Astrocyte of the cerebellum (primary cell): ENCODE measurements at regions not wholly inside any gene's neighbourhood (a gene's known extent, or its start where the extent isn't known, plus 50 kb on each side); places are given as distances from the start of the nearest gene placed in this dataset.

Experiments used
- DNase-seq: peaks from one replicate; pipeline ENCODE4 v3.0.0-alpha.2; 2011; ENCODE audit warnings: low read depth
- H3K4me3 ChIP-seq: 2 replicates; pipeline ENCODE4 v1.5.1; 2011; ENCODE audit warnings: mild to moderate bottlenecking, low read depth, low read length, moderate library complexity
- in situ Hi-C: cut with HindIII; loops from 2 replicates; pipeline ENCODE4 v1.10.0; 2017; ENCODE audit warnings: low sequenced_read_pairs
- TF ChIP-seq, protein P1 (sequence below): IDR thresholded peaks from 2 replicates; pipeline ENCODE4 v1.5.1; 2012; ENCODE audit warnings: low read length, low read depth, moderate library complexity, mild to moderate bottlenecking; ENCODE audit errors: missing control alignments

DNA sequence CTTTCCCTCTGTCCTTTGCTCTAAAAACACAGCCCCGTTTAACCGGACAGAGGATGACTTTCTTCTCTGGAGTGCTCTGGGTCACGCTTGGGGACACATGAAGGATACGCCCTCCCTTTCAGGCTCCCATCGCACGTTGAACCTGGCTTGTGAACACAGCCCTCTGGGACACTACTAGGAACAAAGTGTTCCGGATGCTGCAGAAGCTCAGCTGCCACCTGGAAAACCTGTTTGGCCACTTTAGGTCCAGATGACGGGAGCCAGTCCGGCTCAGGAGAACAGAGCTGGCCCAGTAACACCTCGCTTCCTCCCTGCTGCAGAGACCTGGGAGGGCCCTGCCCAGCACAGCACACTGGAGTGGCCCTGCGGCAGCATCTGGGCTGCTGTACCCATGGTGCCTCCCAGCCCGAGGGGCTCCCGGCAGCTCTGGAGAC is 60.1 kb downstream of the GADD45G start:
- DNase-seq: no peak
- H3K4me3 ChIP-seq: no peak overlapping the region
- TF ChIP-seq, protein P1, sequence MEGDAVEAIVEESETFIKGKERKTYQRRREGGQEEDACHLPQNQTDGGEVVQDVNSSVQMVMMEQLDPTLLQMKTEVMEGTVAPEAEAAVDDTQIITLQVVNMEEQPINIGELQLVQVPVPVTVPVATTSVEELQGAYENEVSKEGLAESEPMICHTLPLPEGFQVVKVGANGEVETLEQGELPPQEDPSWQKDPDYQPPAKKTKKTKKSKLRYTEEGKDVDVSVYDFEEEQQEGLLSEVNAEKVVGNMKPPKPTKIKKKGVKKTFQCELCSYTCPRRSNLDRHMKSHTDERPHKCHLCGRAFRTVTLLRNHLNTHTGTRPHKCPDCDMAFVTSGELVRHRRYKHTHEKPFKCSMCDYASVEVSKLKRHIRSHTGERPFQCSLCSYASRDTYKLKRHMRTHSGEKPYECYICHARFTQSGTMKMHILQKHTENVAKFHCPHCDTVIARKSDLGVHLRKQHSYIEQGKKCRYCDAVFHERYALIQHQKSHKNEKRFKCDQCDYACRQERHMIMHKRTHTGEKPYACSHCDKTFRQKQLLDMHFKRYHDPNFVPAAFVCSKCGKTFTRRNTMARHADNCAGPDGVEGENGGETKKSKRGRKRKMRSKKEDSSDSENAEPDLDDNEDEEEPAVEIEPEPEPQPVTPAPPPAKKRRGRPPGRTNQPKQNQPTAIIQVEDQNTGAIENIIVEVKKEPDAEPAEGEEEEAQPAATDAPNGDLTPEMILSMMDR: no peak
- in situ Hi-C loops: no loop called here

DNA sequence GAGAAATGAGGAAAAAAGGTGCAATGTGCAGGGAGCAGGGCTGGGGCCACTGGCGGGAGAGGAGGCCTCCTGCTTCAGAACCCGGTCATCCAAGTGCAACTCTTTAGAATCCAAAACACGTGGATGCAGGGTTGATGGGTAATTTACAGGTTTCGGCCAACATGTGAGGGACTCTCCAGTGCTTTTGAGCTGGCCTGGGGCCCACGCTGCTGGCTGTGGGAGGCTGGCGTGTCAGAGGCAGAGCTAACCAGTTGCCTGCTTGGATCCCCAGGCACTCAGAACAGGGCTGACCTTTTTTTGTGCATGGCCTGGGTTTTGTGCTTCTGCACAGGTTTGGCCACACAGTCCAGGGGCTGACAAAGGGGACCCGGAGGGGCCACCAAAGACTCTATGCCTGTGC is 61.6 kb downstream of the GADD45G start:
- H3K4me3 ChIP-seq: no peak overlapping the region
- in situ Hi-C loops: no loop called here
- TF ChIP-seq, protein P1: no peak
- DNase-seq: no peak

DNA sequence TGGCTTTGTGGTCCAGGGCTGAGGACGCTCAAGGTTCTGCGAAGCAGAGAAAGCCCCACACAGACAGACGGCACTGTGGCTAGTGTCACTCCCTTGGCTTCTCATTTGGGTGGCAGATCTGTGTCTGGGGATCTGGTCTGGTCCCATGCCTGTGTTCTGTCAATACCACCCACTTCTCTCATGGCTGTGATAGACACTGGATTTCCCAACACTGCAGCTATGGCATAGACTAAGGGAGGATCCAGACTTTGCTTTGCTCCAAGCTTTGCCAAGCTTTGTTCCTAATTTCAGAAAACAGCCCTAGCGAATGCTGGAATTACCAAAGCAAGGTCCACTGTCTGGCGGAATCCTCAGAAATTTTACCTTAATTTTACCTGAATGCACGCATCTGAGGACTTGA is 62.1 kb downstream of the GADD45G start:
- H3K4me3 ChIP-seq: no peak overlapping the region
- no peak for DNase-seq
- in situ Hi-C loops: no loop called here
- TF ChIP-seq, protein P1: no peak

DNA sequence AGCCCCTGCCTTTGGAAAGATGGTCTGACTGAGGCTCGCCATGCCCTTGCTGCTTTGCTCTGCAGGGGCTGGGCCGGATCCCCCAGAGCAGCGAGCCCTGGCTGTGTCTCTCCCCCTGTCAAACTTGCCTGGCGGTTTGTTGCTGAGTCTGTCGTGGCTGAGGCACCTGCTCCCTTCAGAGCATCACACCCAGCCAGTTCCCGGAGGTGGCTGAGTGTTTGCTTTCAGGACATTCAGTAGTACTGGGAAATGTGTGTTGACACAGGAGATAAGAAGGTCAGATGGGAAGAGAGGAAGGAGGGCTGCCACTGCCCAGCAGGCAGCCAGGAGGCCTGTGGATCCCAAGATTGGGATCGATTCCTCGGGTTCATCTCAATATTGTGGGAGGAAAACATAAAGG is 62.9 kb downstream of the GADD45G start:
- no peak overlapping the region for H3K4me3 ChIP-seq
- TF ChIP-seq, protein P1: no peak
- DNase-seq: no peak
- in situ Hi-C loops: no loop called here

DNA sequence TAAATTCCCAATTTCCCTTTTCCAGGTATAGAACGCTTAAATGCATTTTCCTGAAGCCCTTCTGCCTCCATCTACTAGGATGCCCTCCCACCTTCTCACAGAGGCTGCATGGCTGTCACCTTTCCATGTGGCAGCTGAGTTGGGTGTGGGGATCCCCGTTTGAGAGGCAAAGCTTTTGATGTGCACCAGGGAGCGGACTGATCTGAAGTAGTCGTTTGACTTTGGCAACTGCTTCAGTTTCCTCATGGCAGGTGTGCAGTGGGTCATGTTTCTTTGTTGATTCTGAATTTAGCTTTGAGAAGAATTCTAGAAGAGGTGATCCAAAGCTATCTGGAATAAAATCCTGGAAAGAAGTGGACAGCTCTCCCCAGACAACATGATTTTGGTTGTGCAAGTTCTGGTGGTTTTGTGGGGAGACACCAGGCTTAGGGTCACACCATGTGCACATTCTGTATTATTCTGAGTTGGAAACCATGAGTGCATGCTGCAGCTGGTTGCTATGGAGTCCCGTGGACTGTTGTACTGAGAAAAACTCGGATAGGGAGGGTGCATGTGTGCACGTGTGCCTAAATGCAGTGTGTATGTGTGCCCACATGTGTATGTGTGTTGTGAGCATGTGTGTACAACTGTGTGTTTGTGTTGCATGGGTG is 63.5 kb downstream of the GADD45G start:
- no peak for DNase-seq
- in situ Hi-C loops: no loop called here
- H3K4me3 ChIP-seq: no peak overlapping the region
- TF ChIP-seq, protein P1: no peak

DNA sequence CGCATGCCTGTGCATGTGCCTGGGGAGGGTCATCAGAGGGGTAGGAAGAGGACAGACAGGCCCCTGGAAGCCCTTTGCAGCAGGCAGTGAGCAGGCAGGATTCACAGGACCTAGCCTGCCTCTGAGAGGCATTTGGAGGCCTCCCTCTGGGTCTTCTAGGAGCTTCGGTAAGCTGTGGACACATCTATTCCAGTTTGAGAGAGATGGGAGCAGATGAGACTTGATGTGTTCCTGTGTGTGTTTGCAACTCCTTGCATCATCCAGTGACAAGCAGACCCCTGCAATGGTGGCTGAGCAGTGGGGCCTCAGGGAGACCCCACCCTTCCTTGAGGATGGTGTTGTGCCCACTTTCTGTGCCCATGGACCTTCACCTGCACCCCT is 64.0 kb downstream of the GADD45G start:
- TF ChIP-seq, protein P1: no peak
- no peak overlapping the region for H3K4me3 ChIP-seq
- DNase-seq: no peak
- in situ Hi-C loops: no loop called here
